ENCODE measurements at regions not wholly inside any gene's neighbourhood (a gene's known extent, or its start where the extent isn't known, plus 50 kb on each side); places are given as distances from the start of the nearest gene placed in this dataset.

DNA sequence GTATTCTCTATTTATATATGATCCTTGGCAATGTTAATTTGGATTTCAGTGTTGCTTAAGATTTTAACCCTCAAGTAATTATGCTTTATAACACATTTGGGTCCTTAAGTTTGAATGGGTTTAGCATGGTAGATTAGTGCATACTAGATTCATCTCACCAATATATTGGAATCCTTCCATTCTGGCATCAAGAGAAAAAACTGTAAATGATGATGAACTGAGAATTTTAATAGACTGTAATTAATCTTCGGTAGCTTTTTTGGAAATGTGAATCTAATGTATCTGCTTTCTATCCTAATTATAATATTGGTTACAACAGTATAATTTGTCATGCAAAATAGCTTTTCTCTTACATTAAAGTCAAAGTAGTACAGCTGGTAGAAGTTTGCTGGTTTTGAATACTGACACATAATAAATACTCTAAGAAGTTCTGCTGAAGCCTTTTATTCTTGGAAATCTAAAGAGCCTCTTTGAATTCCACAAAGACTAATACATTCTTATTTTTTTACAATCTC lies 279.8 kb downstream of the AMY1C start:
- dilution Hi-C loops (cut with MboI; ENCODE audit: extremely low pct_ligation_motif_present, low sequenced_read_pairs) = no loop called here
- no peak overlapping the region for H2AFZ ChIP-seq (ENCODE audit: low read depth, low read length)
- H3K9me1 ChIP-seq (replicated peaks; ENCODE audit: control insufficient read depth, extremely low read depth, insufficient read depth, low read length) = no peaks in the 10 kb centered on the region
- H3K9me3 ChIP-seq (replicated peaks; ENCODE audit: control insufficient read depth, insufficient read depth, low read length) = no peaks in the 10 kb centered on the region
- H3K4me3 ChIP-seq (replicated peaks in 1 of 3; ENCODE audit: insufficient read depth in 1 of 3, low read depth in 1 of 3, low read length in 3 of 3) = no peak overlapping the region
- H3K27me3 ChIP-seq (ENCODE audit: control insufficient read depth in 2 of 2, insufficient read depth in 2 of 2, low read length in 2 of 2) = no peaks in the 10 kb centered on the region
- no TSS peak for BruUV-seq (replicated peaks)
- no peaks in the 10 kb centered on the region for H3K4me1 ChIP-seq (ENCODE audit: control insufficient read depth, extremely low read depth, insufficient read depth, low read length)
- H3K79me2 ChIP-seq (ENCODE audit: control insufficient read depth, insufficient read depth, low read length) = no peaks in the 10 kb centered on the region
- no peak overlapping the region for H3K4me2 ChIP-seq (ENCODE audit: insufficient read depth, low read length)
- no peaks in the 10 kb centered on the region for H3K36me3 ChIP-seq (ENCODE audit: control insufficient read depth in 2 of 2, extremely low read depth in 1 of 2, insufficient read depth in 2 of 2, low read length in 2 of 2)
- POLR2A ChIA-PET = no interaction called here
- H4K20me1 ChIP-seq (replicated peaks; ENCODE audit: control insufficient read depth, extremely low read depth, insufficient read depth, low read length) = no peaks in the 10 kb centered on the region
- no peak overlapping the region for H3K27ac ChIP-seq (ENCODE audit: insufficient read depth, low read depth, low read length)
- CTCF ChIA-PET = no interaction called here
- FAIRE-seq (peak; percentile 28), DNase-seq (ENCODE audit: low read depth, low spot score) (no peak)
- TF ChIP-seq FOS (IDR thresholded peaks at IDR 0.05; ENCODE audit: borderline replicate concordance, insufficient read depth, low read length) = no peak
- no peak for TF ChIP-seq CTCF (IDR thresholded peaks at IDR 0.05; ENCODE audit: extremely low read depth in 1 of 2, insufficient read depth in 1 of 2, low read depth in 1 of 2, low read length in 2 of 2)
- no peak for TF ChIP-seq GATA2 (IDR thresholded peaks at IDR 0.05; ENCODE audit: insufficient read depth, insufficient read length, low read depth, low read length)
- TF ChIP-seq MYC (IDR thresholded peaks at IDR 0.05; ENCODE audit: low read depth, low read length) = no peak
- TF ChIP-seq, protein P1, sequence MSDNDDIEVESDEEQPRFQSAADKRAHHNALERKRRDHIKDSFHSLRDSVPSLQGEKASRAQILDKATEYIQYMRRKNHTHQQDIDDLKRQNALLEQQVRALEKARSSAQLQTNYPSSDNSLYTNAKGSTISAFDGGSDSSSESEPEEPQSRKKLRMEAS (IDR thresholded peaks at IDR 0.05; ENCODE audit: insufficient read depth, insufficient read length) = no peak
- TF ChIP-seq POLR2A (IDR thresholded peaks at IDR 0.05; ENCODE audit: low read depth, low read length) = no peak
- no peak for TF ChIP-seq JUN (IDR thresholded peaks at IDR 0.05; ENCODE audit: borderline replicate concordance, insufficient read depth, insufficient read length, low read depth)
- TF ChIP-seq EZH2 (IDR thresholded peaks at IDR 0.05; ENCODE audit: borderline replicate concordance, low read depth, low read length, severe bottlenecking) = no peak
- TF ChIP-seq POLR2AphosphoS5 (IDR thresholded peaks at IDR 0.05; ENCODE audit: insufficient read depth, low read depth, low read length) = no peak
- intact Hi-C loops (cut with micrococcal nuclease) = no loop called here
- H3K9ac ChIP-seq (replicated peaks; ENCODE audit: extremely low read depth, insufficient read depth, low read length) = no peak overlapping the region

All from endothelial cell of umbilical vein (primary cell).